GM19324 (cell line): ENCODE measurements at regions not wholly inside any gene's neighbourhood (a gene's known extent, or its start where the extent isn't known, plus 50 kb on each side); places are given as distances from the start of the nearest gene placed in this dataset.
"Not testable (repeated sequence)": the region's sequence is repeated elsewhere in the genome, so short reads cannot be mapped to it uniquely, and the experiment has no call there.

Experiments used
- ATAC-seq: cut with Tn5 transposase; IDR thresholded peaks from one replicate; pipeline ENCODE4 v1.9.1; 2021; ENCODE audit warnings: mild to moderate bottlenecking, moderate library complexity; ENCODE audit not compliant: unreplicated experiment, low FRiP score

DNA sequence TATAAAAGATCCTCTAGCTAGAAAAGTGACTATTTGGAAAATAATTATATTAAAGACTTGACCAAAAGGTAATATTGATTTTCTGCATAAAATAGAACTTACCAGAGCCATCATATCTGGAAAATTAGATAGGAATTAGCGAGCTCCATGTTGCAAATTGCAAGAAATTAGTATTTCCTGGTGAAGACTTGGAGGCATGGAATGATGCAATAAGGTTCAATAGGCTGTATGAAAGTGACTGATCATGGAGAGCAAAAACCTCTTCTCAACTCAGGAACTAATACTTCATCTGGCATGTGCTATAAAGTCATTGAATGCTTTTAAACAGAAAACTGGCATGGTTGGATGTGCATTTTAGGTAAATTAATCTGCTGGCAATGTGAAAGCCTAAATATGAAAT, 66.3 kb upstream of the UFM1 start:
- ATAC-seq = no peak

DNA sequence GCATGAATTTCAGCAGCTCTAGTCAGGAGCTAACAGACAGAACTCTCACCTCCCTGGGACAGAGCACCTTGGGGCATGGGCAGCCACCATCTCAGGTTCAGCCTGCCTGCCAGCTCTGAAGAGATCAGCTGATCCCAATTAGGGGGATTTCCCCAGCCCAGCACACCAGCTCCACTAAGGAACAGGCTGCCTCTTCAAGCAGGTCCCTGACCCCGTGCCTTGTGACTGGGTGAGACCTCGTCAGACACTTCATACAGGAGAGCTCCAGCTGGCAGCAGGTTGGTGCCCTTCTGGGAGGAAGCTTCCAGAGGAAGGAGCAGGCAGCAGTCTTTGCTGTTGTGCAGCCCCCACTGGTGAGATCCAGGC, 84.5 kb upstream of the UFM1 start:
- ATAC-seq = no peak

DNA sequence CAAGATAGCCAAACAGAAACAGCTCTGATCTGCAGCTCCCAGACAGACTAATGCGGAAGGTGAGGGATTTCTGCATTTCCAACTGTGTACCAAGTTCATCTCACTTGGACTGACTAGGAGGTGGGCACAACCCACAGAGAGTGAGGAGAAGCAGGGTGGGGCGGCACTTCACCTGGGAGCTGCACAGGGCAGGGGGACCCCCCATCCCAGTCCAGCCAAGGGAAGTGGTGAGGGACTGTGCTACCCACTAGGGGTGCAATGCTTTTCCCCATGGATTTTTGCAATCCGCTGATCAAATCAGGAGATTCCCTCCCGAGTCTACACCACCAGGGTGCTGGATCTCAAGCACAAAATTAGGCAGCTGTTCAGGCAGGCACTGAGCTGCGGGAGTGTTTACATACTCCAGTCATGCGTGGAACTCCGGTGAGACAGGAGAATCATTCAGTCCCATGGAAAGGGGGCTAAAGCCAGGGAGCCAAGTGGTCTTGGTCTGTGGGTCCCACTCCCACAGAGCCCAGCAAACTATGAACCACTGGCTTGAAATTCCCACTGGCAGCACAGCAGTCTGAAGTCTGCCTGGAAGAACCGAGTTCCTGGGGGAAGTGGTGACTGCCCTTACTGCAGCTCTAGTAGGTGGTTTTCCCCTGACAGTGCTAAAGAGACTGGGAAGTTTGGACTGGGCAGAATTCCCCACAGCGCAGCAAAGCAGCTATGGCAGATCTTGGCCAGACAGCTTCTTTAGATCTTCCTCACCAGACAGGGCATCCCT, 85.1 kb upstream of the UFM1 start:
- no peak for ATAC-seq

DNA sequence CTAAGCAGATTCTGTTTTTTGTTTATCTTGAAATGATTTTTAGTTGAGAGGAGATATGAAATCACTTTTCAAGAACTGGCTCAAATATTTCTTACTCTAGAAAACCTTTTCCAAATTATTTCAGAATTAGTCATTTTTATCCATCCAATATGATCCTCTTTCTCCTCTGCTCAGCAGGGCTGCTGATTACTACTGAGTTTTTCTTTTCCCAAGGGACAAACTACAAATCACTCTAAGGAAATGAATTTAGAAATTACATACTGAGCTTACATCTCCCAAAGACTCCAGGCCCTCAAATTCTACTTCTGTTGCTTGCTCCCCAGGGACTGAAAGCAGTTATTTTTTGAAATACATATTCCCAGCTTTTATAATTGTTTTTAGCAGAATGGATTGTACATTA, 87.4 kb upstream of the UFM1 start:
- ATAC-seq = no peak

DNA sequence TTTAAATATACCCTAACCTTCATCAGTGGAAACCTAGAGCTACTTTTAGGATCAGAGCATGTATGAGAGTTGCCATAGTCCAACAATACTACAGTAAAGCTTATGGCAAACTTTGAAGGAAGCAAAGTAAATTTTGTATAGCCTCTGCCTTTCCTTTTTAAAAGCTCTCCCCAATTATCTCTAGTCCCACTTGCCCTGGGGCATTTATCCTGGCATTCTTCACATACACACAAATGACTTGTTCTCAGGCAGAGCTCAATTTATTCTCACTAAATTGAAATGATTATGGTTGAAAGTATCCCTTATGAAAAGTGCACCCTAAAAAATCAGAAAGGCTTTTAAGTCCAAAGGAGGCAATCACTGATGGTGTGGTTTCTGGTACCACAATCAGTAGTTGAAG, 94.1 kb upstream of the UFM1 start:
- no peak for ATAC-seq

DNA sequence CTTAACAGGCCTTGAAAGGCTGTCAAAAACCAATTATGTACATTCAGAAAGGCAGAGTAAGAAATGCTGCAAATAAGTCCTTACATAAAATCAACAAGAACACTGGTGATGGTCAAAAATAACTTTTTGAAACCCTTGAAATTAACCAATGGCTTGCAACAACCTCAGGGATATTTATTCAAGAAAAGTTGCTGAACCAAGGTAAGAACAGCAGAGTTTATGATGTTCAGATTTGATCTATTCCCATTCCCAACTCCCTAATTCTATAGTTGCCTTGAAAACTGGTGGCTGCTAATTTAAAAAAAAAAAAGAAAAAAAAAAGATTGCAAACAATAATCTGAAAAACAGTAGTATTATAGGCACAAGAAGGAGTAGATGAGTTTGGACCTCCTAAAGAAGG, 109.8 kb upstream of the UFM1 start:
- no peak for ATAC-seq

DNA sequence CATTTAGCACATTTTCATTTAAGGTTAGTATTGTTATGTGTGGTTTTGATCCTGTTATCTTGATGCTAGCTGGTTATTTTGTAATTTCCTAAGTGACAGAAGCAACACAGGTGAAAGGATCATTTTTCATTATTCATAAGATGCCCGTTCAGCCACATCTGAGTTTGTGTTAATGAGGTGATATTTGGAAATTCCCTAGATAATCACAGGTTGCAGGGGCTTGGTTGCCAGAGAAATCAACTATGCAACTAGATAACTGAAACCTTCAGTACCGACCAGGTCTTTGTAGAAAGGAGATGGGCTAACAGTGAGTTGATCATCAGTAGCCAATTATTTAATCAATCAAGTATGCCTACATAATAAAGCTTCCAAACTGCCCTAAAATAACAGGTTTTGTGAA, 121.3 kb upstream of the UFM1 start:
- no peak for ATAC-seq

DNA sequence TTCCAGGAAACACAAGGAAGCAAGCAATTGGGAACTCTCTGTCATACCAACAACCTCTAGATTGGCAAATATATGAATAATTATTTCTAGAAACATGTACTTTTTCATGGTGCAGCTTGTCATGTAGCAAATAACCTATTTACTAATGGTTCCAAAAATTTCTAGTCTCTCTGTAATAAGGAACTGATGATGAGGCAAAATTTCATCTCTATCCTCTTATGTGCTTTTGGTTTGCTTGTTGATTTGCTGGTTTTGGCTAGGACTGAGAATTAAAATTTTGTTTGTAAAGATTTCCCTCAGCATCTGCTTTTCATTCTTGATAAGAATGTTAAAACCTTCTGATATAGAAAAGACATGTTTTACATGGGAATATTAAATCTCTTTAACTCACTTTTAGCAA, 123.2 kb upstream of the UFM1 start:
- ATAC-seq = no peak

DNA sequence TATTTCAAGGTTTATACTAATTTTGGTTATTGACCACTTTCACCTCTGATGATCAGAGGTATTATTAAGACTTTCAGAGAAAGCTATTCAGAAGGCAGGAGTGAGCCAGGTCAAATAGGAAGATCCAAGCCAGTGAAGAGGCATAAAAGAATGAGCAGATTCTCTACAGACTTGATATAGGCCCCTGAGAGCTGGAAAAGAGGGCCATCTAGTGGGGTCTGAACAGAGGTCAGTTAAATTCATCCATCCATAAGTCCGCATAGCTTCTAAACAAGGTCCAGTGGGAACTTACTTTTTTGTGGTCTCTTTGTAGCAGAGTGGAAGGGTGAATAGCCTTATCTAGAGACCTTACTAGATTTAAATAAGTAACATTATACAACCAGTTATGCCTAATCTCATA, 126.6 kb upstream of the UFM1 start:
- no peak for ATAC-seq

DNA sequence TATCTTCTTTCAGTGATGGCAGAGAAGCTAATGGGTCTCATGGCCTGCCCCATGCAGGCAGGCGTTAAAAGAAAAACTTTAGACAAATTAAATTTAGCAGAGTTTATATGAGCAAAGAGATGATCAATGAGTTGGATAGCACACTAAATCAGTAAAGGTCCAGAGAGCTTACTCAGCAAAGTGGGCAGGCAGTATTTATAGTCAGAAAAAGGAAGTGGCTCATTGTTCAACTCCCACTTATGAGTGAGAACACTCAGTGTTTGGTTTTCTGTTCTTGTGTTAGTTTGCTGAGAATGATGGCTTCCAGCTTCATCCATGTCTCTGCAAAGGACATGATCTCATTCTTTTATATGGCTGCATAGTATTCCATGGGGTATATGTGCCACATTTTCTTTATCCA, 128.5 kb upstream of the UFM1 start:
- ATAC-seq = not testable (repeated sequence)

DNA sequence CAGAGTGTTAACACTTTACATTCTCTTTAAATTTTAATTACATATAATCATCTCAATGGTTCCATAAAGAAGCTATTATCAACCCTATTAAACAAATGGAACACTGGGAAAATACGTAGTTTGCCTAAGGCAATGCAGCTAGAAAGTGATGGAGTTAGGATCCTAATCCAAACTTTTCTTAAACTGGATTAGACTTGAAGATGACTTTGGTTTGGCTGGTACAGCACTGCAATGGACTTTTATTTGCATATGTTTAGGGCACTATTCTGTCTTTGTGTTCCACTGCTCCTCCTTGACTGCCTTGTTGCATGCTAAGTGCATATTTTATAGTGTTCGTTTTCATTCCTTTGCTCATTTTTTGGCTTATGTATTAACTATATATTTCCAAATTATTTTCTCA, 133.5 kb upstream of the UFM1 start:
- ATAC-seq = no peak

DNA sequence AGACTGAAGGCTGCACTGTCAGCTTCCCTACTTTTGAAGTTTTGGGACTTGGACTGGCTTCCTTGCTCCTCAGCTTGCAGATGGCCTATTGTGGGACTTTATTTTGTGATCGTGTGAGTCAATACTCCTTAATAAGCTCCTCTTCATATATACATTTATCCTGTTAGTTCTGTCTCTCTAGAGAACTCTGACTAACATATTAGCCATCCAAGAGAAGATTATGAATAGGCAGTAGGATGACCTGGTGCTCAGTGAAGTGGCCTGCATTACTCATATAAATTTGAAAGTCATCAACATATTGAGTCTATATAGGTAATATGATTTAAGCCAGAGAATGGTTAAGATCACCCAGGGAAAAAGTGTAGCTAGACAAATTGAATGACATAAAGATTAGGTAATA, 136.3 kb upstream of the UFM1 start:
- ATAC-seq = no peak

DNA sequence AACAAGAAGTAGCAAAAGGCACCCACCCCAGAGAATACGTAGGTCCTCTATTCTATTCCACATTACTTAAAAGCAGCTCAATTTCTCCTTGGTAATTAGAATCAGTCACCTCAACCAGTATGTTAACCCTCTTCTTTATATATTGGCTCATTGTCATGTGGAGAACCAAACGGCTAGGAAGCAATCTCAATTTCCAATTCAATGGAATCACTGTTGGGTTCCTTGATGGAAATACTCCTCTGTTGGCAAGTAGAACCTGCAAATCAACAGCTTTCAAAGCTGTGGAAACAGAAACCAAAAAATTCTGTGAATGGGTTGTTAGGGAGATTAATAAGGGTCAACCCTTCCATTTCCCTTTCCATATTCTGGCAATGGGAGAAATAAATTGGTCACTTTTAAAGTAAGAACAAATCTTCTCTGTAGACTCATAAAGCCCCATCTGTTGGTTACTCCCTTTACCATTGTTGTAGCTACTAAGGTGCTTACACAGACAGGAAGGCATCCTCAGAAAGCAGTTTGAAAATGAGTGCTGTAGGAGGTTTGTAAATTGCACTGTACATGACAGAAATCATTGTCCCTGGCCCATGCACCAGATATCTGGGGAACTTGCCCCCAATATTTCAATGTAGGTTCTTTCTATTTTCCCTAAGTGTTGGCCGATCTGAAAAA, 138.6 kb upstream of the UFM1 start:
- no peak for ATAC-seq

DNA sequence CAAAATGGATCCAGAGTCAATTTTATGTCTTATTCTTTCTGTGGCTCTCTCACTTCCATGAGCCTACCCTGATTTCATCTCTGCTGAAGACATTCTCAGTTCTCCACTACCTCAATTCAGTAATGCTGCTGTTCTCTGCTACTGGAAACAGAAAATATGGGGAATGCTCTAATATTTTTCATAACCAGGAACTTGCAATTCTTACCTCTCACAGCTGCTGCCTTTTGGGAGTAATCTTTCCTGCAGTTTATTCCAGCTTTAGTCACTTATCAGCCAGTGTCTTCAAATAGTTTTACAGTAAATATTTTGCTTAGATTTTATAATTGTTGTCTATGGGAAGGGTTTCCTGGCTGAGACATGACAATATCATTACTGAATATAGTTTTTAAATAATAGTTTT, 145.1 kb upstream of the UFM1 start:
- no peak for ATAC-seq

DNA sequence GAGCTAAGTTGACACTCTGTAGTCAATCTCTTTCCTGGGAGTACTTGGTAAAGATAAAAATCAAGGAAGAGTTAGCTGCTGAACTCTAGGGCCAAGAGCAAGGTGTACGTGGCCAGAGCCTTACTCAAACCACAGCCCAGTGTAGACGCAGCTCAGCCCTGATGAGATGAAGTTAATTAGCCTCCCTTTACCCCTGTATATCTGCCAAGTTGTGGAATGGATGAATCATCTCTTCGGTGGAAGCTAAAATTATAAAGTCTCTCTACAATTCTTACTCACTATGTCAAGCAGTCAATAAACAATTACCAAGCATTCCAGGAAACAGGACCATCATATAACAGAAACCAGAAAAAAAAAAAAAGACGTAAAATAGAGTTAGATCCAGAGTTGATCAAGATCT, 146.9 kb upstream of the UFM1 start:
- ATAC-seq = no peak

DNA sequence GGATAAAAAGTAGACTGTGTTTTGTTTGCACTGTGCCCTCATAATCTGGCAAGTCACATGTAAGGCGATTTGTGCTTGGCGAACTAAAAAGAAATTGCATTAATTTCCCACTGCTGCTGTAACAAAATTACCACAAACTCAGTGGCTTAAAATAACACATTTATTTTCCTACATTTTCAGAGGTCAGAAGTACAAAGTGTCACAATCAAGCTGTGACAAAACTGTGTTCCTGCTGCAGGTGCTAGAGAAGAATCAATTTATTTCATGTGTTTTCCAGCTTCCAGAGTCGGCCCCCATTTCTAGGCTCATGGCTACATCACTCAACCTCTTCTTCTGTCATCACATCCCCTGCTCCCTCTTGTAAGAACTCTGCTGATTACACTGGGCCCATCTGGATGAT, 158.6 kb upstream of the UFM1 start:
- ATAC-seq = no peak

DNA sequence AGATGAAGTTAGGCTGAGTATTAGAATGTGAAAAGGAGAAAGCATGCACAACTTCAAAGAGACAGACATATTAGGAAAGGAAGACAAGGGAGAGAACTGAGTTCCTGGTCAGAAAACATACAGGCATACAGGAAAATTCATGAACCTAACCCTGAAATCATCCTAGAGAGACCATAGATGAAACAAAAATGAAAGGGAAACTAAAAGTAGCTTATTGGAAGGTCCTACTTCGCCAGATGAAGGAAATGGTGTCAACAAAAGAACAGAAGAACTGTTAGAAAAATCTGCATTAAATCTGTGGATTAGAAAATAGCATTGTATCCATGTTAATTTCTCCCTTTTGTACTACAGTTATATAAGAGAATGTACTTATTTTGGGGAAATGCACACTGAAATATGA, 169.0 kb upstream of the UFM1 start:
- ATAC-seq = peak; percentile 77

DNA sequence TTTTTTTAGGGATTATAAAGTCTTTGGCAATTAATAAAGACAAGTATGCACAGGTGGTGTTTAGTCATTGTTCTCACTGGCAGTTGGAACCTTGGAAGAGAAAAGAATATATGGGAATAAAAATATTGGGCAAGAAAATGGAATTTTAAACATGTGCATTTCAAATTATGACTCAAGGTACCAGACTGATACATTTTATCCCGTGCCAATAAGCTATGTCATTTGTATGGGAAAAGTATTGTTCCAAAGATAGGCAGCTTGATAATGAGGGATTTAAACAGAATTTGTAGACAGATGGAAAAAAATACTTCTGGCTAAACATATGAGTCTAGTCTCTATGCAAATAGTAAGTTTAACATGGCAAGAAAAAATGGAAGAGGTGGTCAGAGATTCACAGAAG, 169.5 kb upstream of the UFM1 start:
- peak; percentile 12 for ATAC-seq

DNA sequence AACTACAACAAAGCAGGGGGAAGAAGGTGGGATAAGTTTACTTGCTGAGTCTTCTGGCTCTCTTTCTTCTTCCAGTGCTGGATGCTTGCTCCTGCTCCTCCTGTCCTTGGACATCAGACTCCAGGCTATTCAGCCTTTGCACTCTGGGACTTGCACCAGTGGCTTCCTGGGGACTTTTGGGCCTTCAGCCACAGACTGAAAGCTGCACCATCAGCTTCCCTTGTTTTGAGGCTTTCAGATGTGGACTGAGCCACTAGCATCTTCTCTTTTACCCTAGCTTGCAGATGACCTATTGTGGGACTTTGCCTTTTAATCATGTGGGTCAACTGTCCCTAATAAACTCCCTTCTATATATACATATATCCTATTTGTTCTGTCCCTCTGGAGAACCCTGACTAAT, 173.0 kb upstream of the UFM1 start:
- no peak for ATAC-seq

DNA sequence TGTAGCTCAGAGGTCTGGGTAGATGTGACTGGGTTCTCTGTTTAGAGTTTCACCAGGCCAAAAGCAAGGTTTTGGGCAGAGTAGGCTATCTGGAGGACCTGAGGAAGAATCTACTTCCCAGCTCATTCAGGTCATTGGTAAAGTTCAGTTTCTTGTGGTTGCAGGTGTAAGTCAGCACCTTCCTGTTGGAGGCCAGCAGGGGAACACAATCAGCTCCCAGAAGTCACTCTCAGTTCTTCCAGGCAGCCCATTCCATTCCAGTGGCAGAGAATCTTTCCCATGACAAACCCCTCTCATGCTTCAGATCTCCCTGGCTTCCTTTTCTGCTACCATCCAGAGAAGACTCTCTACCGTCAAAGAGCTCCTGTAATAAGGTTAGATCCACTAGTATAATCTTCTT, 176.2 kb upstream of the UFM1 start:
- ATAC-seq = no peak

DNA sequence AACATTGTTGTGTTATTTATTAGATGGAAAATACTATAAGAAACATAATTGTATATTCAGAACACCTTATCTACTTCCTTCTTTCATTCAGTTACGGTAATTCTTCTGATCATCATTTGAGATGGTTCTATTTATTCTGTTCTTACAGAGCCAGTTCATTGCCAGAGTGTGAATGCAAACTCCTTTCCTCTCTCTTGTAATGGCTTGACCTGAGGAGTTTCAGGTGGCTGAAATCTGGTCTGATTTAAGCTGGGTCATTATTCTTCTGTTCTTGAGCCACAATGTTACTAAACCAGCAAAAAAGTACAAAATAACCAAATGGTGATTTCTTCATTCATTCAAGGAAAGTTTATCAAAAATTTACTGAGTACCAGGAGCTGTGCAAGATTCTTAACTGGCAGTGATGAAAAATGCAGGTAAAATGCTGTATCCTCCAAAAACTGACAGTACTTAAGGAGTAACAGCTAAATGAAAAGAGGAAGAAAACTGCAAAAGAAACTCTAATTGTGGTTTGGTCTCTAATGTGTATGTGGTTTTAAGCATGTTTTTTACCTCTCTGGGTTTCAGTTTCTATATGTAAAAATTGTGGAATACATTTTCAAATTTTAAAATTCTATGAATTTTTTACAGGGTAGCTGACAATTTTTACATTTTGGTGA, 182.4 kb upstream of the UFM1 start:
- ATAC-seq = peak; percentile 97

DNA sequence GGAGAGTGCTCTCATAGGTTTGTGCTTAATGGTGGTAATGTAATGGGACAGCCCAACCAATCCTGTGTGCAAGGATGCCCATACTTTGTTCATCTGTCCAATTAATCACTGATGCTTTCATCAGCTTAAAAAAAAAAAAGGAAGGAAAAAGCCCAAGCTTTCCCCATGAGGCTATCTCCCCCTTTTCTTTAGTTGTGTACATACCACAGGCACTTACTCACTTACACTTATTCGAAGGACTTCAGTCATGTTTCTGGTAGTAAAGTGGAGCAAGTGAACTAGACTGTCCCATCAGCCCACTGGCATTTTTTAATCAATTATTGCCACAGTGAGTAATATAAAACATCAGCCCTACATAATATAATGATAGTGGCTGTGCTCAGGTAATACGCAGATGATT, 183.5 kb upstream of the UFM1 start:
- ATAC-seq = no peak
